HG02852 (cell line): ENCODE measurements at regions not wholly inside any gene's neighbourhood (a gene's known extent, or its start where the extent isn't known, plus 50 kb on each side); places are given as distances from the start of the nearest gene placed in this dataset.

Experiments used
- ATAC-seq: cut with Tn5 transposase; IDR thresholded peaks from one replicate; pipeline ENCODE4 v1.9.1; 2021; ENCODE audit warnings: mild to moderate bottlenecking, moderate library complexity; ENCODE audit not compliant: unreplicated experiment

DNA sequence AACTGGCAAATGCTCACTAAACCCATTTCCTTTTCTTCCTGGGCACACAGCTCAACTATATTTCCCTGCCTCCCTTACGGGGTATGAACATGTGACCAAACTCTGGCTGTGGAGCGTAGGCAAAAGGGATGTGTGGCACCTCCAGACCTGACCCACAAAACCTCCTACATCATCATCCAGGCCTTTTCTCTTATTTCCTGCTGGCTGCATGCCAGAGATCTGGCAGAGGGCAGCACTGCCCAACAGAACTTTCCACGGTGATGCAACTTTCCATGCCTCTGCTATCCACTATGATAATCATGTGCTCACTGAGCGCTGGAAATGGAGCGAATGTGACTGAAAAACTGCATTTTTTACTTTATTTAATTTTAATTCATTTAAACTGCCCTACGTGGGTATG lies 99.6 kb upstream of the CACNA1E start:
- ATAC-seq: no peak

GRCh38 chr1:181386340-181386739 lies 97.0 kb upstream of the CACNA1E start:
- ATAC-seq: no peak

DNA sequence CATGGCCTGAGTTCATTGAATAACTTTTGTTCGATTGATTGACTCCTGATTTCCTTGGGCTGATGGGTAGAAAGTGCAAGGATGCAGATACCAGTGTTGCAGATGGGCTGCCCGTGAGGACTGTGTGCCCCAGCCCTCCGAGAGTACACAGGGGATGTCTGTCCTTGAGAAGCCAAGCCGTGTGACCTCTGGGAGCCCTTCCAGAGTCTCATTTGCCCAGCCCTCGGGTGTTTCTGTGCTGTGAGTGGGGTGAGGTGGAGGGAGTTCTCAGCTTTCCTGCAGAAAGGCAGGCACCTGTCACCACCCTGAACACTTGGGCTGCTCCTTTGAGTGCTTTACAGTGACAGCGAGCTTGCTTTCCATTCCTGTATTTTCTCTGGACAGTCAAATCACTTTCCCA lies 96.4 kb upstream of the CACNA1E start:
- no peak for ATAC-seq

DNA sequence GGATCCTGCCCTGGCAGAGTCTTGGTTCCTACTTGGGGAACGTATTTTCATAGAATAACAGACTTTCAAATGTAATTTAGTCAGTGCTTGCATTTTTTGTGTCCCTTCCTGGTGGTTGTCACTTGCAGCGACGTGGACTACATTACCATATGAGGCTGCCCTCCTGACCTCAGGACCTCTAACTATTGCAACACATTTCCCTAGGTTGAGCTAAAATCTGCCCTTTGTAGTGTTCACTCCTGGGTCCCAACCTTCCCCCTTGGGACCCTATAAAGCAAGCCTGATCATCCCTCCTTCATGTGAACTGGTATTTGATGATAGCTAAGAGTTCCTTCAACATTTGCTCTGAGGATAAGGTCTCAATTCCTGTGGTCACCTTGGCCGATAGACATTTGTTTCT lies 95.6 kb upstream of the CACNA1E start:
- ATAC-seq: no peak

DNA sequence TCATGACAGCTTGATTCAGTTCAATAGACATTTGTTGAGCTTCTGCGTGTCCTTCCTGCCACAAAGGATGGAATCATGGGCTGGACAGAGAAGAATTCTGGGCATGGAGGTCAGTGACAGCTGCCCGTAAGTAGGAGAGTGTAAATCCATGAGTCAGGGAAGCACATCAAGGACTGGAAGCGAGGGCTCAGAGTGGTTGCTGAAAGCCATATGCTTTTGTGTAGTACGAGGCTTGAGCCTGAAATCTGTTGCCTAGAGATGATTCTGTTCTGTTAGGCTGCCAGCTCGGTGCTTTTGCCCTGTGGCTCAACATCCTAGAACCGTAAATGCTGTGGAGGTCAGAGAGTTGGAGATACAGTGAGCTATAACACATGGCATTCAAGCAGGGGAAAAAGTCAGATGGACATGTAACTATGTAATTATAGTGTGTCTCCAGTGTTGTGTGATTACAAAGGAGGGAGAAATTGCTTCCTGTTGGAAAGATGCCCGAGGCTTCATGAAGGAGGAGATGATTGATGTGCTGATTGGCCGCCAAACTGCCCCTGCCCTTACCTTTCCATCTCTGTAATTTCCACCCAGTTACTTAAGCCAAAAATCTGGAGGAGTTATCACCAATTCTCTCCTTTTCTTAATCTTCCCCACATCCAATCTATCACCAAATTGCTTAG lies 92.8 kb upstream of the CACNA1E start:
- ATAC-seq: no peak

DNA sequence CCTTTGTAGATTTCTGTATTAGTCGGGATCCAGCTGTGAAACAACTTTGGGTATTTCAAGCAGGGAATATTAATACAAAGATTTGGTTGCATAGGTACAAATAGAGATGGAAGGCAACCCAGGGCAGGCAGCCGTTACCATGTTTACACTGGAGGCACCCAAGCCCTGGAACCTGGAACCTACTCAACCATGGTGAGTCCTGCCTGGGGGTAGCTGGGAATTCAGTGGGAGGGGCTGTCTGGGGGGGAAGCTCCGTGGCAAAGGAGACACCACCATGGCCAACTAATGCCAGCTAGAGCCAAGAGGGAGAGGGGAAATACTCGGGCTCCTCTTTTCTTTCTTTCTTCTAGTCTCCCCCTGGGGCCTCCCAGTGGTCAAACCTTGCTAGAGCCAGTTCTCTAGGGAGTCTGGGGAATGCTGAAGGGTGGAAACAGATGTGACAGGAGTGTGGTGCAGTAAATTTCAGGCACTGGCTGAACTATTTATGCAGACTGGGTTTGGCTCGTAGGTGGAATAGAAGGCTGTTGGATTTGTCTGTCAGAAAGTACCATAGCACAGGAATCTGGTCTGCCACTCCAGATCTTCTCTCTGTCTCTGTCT lies 91.9 kb upstream of the CACNA1E start:
- ATAC-seq: no peak

- no peak for ATAC-seq
Observed at GRCh38 chr1:181392133-181392532, 91.2 kb upstream of the CACNA1E start.

GRCh38 chr1:181392613-181393220 lies 90.6 kb upstream of the CACNA1E start:
- no peak for ATAC-seq

DNA sequence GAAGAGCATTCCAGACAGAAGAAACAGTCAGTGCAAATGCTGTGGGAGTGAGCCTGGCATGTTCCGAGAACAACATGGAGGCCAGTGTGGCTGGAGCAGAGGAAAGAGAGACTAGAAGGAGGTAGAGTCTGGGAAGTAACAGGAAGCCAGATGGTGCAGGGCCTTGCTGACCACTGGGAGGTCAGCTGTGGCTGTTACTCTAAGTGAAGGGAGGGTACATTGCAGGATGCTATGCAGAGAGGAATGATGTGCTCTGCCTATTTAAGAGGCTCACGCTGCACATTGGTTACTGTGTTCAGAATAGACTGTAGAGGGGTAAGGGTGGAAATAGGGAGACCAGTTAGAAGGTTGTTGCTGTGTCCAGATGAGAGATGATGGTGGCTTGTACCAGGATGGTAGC lies 88.6 kb upstream of the CACNA1E start:
- ATAC-seq: no peak

DNA sequence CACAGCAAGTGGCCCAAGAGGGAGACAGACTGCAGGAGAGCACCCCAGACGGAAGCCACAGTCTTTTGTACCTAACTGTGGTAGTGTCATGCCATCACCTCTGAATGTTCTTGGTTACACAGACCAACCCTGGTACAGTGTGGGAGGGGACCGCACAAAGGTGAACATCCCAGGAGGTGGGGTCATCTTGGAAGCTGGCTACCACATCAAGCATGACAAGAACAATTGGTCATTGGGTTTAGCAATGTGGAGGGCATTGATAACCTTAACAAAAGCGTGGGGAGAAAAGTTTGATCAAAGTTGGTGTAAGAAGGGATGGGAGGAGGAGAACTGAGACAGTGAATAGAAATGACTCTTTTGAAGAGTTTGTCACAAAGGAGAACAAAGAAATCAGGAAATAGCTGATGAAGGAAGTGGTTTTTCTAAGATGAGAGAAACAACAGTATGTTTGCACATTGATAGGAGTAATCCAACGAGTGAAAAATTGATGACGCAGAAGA lies 87.1 kb upstream of the CACNA1E start:
- no peak for ATAC-seq

GRCh38 chr1:181396811-181397210 lies 86.5 kb upstream of the CACNA1E start:
- ATAC-seq: no peak

DNA sequence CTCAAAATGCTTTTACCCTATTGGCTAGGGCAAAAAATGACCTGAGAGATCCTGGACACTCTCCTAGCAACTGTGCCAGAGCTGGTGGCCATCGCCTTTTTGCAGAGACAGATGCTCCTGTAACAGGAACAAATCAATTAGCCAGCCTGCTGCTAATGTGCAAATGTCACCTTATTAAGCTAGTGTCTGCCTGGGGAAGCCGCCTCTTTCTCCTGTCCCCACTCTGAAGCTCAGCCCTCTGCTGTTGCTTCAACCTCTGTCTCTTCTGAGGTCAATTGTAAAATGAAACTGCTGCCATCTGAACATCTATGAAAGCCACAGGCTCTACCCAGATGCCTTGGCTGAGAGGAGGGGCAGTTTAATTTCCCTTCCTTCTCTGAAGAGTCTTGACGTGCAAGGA lies 85.5 kb upstream of the CACNA1E start:
- peak; percentile 56 for ATAC-seq

- peak; percentile 90 for ATAC-seq
Observed at GRCh38 chr1:181398544-181398943, 84.8 kb upstream of the CACNA1E start.

GRCh38 chr1:181405584-181405983 lies 77.7 kb upstream of the CACNA1E start:
- ATAC-seq: no peak

- ATAC-seq: no peak
Observed at GRCh38 chr1:181406989-181407388, 76.3 kb upstream of the CACNA1E start.

DNA sequence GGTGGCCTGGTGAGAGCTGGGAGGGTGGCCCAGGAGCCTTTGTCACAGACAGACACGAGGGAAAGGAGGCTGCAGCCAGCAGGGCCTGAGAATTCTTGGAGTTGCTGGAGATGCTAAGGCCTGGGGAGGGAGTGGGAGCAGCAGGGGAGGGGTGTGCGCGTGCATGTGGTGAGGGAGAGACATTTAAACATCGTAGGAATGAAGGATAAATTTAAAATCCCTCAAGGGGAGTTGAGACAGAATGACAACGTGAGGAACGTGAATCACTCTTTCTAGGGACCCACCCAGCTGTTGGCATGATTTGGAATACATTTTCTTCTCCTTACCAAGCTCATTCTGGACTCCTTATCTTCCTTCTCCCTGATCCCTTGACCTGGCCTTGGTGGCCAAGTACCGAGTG lies 73.3 kb upstream of the CACNA1E start:
- ATAC-seq: no peak

DNA sequence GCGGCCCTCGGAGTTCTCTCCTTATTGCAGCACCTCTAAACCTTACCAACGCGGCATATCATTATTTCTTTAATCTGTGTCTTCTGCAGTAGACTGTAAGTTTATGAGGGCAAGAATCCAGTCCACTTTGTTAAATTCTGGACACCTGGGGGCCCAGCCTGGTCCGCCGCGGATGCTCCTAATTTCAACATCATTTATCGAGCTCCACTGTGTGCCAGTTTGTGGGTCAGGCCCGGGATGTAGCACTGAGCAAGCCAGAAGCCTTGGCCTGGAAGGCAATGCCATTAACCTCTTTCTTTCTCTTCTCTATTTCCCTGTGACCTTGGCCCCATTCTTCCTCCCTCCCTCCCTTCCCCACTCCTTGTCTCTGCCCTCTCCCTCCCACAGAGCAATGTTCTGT lies 70.6 kb upstream of the CACNA1E start:
- no peak for ATAC-seq

DNA sequence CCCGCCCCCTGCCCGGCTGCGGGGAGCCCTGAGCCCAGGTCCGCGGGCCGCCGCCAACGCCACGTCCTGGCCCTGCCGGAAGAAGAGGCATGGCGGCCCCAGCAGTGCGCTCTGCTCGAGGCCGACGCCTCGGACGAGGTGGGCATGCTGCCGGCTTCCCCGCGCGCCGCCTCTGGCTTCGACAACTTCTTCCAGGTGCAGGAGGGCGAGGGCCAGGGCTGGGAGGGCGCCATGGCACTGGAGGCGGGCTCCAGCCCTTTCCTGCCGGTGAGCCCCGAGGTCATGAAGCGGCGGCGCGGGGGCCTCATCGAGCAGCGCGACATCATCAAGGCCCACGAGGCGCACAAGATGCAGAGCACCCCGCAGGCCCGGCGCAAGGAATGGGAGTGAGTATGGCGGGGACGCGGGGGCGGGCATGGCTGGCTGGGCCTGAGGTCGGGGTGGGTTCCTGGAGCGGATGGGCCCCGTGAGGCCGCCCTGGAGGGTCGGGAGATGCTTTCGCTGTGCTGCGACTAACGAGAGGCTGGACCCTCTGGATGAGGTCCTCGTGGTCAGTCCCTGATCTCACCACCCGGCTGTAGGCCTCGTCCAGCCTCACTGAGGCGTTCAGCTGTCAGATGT lies 70.0 kb upstream of the CACNA1E start:
- ATAC-seq: no peak

DNA sequence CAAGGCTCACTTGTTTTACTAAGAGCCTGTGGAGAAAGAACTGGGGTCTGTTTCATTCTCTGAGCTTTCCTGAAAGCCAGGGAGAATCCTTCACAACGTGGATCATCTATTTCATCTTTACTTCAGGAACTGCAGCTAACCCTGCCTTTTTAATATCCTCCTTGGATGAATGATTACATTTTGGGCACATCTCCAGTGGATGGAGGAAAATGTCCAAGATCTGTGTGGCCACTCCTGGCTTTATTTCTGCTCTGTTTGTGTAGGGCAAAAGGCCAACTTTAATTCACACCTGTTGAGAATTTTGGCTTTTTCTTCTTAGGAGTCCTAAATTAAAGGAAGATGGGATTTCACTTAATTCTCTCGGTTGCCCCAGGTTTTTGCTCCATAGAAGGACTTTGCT lies 69.5 kb upstream of the CACNA1E start:
- ATAC-seq: no peak

DNA sequence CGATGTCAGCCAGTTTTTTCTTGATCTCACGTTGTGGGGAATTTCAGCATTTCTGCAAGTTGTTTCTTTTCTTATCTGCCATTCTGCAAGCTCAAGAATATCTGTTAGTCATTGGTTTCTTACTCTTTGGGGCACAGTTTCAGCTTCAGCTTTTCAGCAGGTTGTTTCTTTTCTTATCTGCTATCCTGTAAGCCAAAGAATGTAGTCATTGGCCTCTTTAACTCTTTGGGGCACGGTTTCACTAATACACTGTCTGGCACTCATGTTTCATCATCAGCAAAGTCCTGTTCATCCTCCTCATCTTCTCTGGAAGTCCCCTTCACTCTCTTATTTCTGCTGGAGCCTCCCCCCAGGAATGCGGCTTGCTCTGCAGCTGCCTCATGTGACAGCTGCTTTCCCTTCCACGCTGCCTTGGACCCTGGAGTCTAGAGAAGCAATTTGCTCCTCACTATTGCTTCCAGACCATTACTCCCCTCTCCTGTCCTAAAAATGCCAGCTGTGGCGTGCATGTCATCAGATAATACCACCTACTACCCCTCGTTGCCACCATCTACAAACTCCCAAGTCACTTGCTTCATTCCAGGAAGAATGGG lies 67.0 kb upstream of the CACNA1E start:
- no peak for ATAC-seq

- ATAC-seq: no peak
Observed at GRCh38 chr1:181417915-181418314, 65.4 kb upstream of the CACNA1E start.
